GM18868 (cell line): ENCODE measurements at regions not wholly inside any gene's neighbourhood (a gene's known extent, or its start where the extent isn't known, plus 50 kb on each side); places are given as distances from the start of the nearest gene placed in this dataset.

Experiments used
- ATAC-seq: cut with Tn5 transposase; IDR thresholded peaks from one replicate; pipeline ENCODE4 v1.9.1; 2021; ENCODE audit warnings: mild to moderate bottlenecking, moderate library complexity; ENCODE audit not compliant: unreplicated experiment

GRCh38 chr13:109380457-109380856 lies 405.9 kb downstream of the IRS2 start:
- ATAC-seq = no peak

GRCh38 chr13:109379930-109380329 lies 406.5 kb downstream of the IRS2 start:
- ATAC-seq = no peak

GRCh38 chr13:109376936-109377335 lies 409.4 kb downstream of the IRS2 start:
- no peak for ATAC-seq

GRCh38 chr13:109374609-109375200 lies 411.7 kb downstream of the IRS2 start:
- no peak for ATAC-seq

- no peak for ATAC-seq
Measured at GRCh38 chr13:109372666-109373065, 413.7 kb downstream of the IRS2 start.

- ATAC-seq = no peak
Measured at GRCh38 chr13:109371066-109371465, 415.3 kb downstream of the IRS2 start.

GRCh38 chr13:109370496-109370895 lies 415.9 kb downstream of the IRS2 start:
- no peak for ATAC-seq

GRCh38 chr13:109369353-109370052 lies 416.9 kb downstream of the IRS2 start:
- ATAC-seq = no peak

GRCh38 chr13:109368230-109368629 lies 418.2 kb downstream of the IRS2 start:
- ATAC-seq = no peak

- ATAC-seq = no peak
Measured at GRCh38 chr13:109366525-109366924, 419.9 kb downstream of the IRS2 start.

- no peak for ATAC-seq
Measured at GRCh38 chr13:109363431-109363830, 423.0 kb downstream of the IRS2 start.

GRCh38 chr13:109362616-109363015 lies 423.8 kb downstream of the IRS2 start:
- no peak for ATAC-seq

GRCh38 chr13:109361562-109362289 lies 424.7 kb downstream of the IRS2 start:
- ATAC-seq = no peak

GRCh38 chr13:109357751-109358471 lies 428.5 kb downstream of the IRS2 start:
- no peak for ATAC-seq

- ATAC-seq = no peak
Measured at GRCh38 chr13:109355875-109356434, 430.4 kb downstream of the IRS2 start.

GRCh38 chr13:109355166-109355565 lies 431.2 kb downstream of the IRS2 start:
- ATAC-seq = no peak

GRCh38 chr13:109351236-109351635 lies 435.1 kb downstream of the IRS2 start:
- no peak for ATAC-seq

- ATAC-seq = no peak
Measured at GRCh38 chr13:109348519-109349258, 437.7 kb downstream of the IRS2 start.

GRCh38 chr13:109346060-109346459 lies 440.3 kb downstream of the IRS2 start:
- no peak for ATAC-seq

GRCh38 chr13:109345433-109345941 lies 440.9 kb downstream of the IRS2 start:
- ATAC-seq = no peak
